HFF-Myc (cell line): ENCODE measurements at regions not wholly inside any gene's neighbourhood (a gene's known extent, or its start where the extent isn't known, plus 50 kb on each side); places are given as distances from the start of the nearest gene placed in this dataset.

Source experiments
- DNase-seq: peaks from one replicate; pipeline ENCODE4 v3.0.0-alpha.2; 2011; ENCODE audit warnings: low read depth; ENCODE audit errors: extremely low read depth
- H3K4me3 ChIP-seq: replicated peaks from 2 replicates; pipeline ENCODE4 v1.5.1; 2011; ENCODE audit warnings: low read depth, mild to moderate bottlenecking, control low read depth, low read length
- TF ChIP-seq, protein P1 (sequence below): IDR thresholded peaks from 2 replicates; pipeline ENCODE4 v1.5.1; 2012; ENCODE audit warnings: mild to moderate bottlenecking, low read depth, low read length, control low read depth; ENCODE audit errors: missing control alignments

- no peak overlapping the region for H3K4me3 ChIP-seq
- TF ChIP-seq, protein P1, sequence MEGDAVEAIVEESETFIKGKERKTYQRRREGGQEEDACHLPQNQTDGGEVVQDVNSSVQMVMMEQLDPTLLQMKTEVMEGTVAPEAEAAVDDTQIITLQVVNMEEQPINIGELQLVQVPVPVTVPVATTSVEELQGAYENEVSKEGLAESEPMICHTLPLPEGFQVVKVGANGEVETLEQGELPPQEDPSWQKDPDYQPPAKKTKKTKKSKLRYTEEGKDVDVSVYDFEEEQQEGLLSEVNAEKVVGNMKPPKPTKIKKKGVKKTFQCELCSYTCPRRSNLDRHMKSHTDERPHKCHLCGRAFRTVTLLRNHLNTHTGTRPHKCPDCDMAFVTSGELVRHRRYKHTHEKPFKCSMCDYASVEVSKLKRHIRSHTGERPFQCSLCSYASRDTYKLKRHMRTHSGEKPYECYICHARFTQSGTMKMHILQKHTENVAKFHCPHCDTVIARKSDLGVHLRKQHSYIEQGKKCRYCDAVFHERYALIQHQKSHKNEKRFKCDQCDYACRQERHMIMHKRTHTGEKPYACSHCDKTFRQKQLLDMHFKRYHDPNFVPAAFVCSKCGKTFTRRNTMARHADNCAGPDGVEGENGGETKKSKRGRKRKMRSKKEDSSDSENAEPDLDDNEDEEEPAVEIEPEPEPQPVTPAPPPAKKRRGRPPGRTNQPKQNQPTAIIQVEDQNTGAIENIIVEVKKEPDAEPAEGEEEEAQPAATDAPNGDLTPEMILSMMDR = no peak
- DNase-seq = no peak
Measured at GRCh38 chr18:76633588-76634269, 138.7 kb upstream of the ZNF516 start.

DNA sequence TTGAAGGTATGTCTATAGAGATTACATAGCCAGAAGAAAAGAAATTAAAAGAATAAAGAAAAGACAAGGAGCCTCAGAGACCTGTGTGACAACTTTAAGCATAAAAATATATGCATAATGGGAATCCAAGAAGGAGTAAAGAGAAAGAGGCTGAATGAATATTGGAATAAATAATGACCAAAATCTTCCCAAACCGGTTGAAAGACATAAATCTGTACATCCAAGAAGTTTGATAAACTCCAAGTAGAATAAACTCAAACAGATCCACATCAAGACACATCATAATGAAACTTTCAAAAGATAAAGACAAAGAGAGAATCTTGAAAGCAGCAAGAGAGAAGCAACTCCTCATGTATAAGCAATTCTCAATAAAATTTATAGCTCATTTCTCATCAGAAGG, 132.4 kb upstream of the ZNF516 start:
- TF ChIP-seq, protein P1 = no peak
- H3K4me3 ChIP-seq = no peak overlapping the region

GRCh38 chr18:76626991-76627390, 131.9 kb upstream of the ZNF516 start:
- TF ChIP-seq, protein P1 = no peak
- no peak for DNase-seq

More for the DNA sequence above, 132.4 kb upstream of the ZNF516 start:
- no peak for DNase-seq

GRCh38 chr18:76622651-76623050, 127.6 kb upstream of the ZNF516 start:
- DNase-seq = no peak
- H3K4me3 ChIP-seq = no peak overlapping the region

More at GRCh38 chr18:76626991-76627390, 131.9 kb upstream of the ZNF516 start:
- H3K4me3 ChIP-seq = no peak overlapping the region

GRCh38 chr18:76621782-76622495, 126.9 kb upstream of the ZNF516 start:
- H3K4me3 ChIP-seq = no peak overlapping the region
- DNase-seq = no peak

More at GRCh38 chr18:76622651-76623050, 127.6 kb upstream of the ZNF516 start:
- TF ChIP-seq, protein P1 = no peak

DNA sequence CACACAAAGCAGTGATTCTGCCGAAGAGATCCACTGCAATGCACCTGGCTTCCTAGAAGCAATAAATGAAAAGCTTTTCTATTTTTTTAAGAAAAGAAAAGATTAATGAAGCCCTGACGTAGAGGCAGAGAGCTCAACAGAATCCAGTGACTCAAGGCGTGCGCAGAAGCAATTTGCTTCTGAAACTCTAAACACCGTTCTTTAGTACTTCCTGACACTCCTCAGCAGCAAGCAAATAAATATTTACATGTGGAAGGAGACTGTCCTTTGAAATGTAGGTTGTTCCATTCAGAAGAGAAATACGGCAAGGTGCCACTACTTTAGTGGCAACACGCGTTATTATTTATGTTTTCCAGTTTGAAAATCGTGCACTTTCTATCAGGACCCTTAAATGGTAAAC, 126.2 kb upstream of the ZNF516 start:
- no peak for DNase-seq
- H3K4me3 ChIP-seq = no peak overlapping the region
- TF ChIP-seq, protein P1 = no peak

More at GRCh38 chr18:76621782-76622495, 126.9 kb upstream of the ZNF516 start:
- TF ChIP-seq, protein P1 = no peak
